ENCODE measurements at regions not wholly inside any gene's neighbourhood (a gene's known extent, or its start where the extent isn't known, plus 50 kb on each side); places are given as distances from the start of the nearest gene placed in this dataset.
"Not testable (repeated sequence)": the region's sequence is repeated elsewhere in the genome, so short reads cannot be mapped to it uniquely, and the experiment has no call there.

- no peak for DNase-seq (ENCODE audit: low spot score)
Observed at GRCh38 chr7:55261386-55261770, 103.8 kb upstream of the LANCL2 start.

GRCh38 chr7:55265328-55265727, 99.8 kb upstream of the LANCL2 start:
- not testable (repeated sequence) for DNase-seq (ENCODE audit: low spot score)

GRCh38 chr7:55265836-55266642, 99.1 kb upstream of the LANCL2 start:
- no peak for DNase-seq (ENCODE audit: low spot score)

GRCh38 chr7:55271069-55271626, 94.0 kb upstream of the LANCL2 start:
- DNase-seq (ENCODE audit: low spot score): no peak

DNA sequence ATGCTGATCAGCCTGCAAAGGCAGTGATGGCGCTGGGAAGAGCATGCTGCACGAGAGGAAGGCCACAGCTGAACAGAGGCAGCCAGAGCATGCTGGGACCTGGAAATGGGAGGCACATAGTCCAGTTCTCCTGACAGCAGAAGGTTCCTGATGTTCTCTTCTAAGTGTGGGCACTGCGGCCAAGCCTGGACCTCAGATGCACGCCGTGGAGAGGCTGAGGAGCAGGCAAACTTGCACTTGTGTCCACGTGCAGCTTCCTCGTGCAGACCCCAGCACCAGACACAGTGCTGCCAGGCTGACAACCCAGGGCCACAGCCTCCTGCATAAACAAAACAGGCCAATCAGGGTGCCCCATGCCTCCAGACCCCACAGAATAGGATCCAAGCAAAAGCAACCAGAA, 93.5 kb upstream of the LANCL2 start:
- no peak for DNase-seq (ENCODE audit: low spot score)

GRCh38 chr7:55272328-55272727, 92.8 kb upstream of the LANCL2 start:
- DNase-seq (ENCODE audit: low spot score): no peak

- no peak for DNase-seq (ENCODE audit: low spot score)
Observed at GRCh38 chr7:55273186-55273980, 91.8 kb upstream of the LANCL2 start.

DNA sequence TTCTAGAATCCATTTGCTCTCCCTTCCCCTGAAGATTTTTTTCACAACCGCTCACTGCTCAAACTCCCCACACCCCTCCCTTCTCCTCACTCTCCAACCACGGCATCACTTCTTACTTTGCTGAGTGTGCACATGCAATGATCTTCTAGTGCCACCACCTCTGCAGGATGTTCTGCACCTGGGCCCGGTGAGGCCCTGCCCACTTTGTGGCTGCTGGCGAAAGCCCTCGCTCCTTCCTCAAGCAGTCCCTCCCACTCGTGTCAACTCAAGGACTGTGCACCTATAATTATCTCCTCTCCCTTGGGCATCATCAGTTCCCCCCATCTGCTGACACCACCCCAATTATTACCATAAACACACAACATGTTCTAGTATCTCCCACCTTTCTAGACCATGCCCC, 91.0 kb upstream of the LANCL2 start:
- DNase-seq (ENCODE audit: low spot score): no peak

GRCh38 chr7:55275291-55276200, 89.6 kb upstream of the LANCL2 start:
- DNase-seq (ENCODE audit: low spot score): no peak

DNA sequence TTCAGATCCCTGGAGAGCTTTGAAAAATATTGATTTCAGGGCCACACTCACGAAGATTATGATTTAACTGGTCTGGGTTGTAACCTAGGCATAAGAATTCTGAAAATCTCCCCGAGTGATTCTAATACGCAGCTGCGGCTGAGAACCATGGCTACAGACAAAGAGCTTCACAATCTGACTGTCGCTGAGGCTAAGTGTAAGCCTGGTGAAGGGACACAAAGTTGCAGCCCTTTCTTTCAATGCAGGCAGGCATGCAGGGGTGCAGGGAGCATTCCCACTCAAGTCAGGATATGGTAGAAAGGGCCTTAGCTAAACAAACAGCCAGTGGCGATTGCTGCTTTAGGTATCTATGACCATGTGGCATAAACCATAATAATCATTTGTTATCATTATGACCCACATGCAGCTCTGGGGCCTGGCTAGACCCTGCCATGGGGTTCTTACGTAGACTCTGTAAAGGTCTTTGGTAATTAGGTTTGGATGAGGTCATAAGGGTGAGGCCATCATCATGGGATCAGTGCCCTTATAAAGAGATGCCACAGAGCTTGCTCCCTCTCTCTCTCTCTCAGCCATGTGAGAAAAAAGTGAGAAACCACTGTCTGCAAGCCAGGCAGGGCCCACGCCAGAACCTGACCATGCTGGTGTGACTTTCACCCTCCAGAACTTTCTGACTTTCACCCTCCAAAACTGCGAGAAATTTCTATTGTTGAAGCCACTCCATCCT, 88.4 kb upstream of the LANCL2 start:
- no peak for DNase-seq (ENCODE audit: low spot score)

- DNase-seq (ENCODE audit: low spot score): no peak
Observed at GRCh38 chr7:55277916-55278315, 87.2 kb upstream of the LANCL2 start.

GRCh38 chr7:55278321-55278720, 86.8 kb upstream of the LANCL2 start:
- no peak for DNase-seq (ENCODE audit: low spot score)

DNA sequence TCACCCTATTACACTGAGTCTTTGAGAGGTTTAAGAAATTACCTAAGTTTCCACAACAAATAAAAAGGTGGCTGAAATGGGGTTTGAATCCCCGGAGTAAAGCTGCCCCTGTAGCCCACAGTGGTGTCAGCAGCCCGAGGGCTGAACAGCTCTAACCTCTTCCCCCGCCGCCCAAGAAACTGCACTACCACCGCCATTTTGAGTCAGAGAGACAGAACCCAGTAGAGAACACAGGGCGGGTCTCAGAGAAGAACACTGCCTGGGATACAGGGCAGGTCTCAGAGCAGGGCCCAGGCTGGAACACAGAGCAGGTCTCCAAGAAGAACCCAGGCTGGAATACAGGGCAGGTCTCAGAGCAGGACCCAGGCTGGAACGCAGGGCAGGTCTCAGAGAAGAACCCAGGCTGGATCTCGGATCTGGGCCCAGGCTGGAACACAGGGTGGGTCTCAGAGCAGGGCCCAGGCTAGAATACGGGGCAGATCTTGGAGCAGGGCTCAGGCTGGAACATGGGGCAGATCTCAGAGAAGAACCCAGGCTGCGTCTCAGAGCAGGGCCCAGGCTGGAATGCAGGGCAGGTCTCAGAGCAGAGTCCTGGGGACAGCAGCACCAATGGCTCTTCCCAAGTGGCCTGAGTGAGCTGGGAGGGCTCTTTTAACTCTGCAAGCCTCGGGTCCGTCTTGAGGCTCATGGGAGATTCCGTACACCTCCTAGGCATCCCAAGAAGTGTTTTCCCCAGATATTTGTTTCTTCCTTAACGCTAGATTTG, 85.9 kb upstream of the LANCL2 start:
- DNase-seq (ENCODE audit: low spot score): no peak

DNA sequence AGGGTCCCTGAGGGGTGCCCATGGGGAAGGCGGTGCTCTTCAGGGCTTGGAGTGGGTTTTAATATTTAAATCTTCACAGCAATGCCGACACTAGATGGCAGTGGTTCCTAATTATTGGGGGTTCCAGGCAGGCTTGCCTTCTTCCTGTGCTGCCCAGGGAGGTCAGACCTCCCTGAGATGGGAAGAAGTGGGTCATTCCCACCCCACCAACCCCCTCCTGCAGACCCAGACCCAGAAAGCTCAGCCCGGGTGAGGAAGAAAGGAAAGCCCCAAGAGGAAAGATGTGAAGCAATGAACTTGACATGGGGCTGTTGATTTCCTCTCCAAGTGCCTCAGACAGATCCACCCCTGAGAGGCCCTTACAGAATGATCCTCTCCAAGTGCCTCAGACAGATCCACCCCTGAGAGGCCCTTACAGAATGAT, 85.1 kb upstream of the LANCL2 start:
- DNase-seq (ENCODE audit: low spot score): peak; percentile 78

- DNase-seq (ENCODE audit: low spot score): no peak
Observed at GRCh38 chr7:55285665-55286064, 79.5 kb upstream of the LANCL2 start.

- no peak for DNase-seq (ENCODE audit: low spot score)
Observed at GRCh38 chr7:55286666-55287065, 78.5 kb upstream of the LANCL2 start.

DNA sequence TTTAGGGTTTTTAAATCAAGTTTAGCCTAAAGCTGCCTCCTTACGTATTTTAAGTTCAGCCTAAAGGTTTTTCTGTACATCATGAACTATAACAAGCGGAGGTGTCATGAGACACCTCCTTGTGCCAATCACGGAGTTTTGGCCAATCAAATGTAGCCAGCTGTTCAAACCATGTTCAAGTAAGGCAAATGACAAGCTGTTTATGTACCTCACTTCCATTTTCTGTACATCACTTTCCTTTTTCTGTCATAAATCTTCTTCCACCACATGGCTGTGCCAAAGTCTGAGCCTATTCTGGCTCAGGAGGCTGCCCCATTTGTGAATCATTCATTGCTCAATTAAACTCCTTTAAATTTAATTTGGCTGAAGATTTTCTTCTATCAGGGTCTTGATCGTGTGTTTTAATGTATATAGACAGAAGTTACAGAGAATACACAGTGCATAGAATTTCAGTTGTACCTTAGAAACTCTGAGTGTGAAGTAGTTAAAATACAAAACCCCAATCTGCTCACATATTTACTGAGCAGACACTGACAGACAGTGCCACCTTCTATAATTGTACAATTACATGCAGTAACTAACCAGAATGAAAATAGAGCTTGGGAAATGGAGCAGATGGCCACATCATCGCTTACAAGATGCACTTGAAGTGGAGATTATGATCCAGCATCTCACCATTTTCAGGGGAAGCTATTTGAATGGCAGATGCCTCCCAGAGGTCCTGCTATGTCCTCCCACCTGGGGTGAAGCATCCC, 76.9 kb upstream of the LANCL2 start:
- no peak for DNase-seq (ENCODE audit: low spot score)

- DNase-seq (ENCODE audit: low spot score): no peak
Observed at GRCh38 chr7:55296070-55296469, 69.1 kb upstream of the LANCL2 start.

GRCh38 chr7:55299273-55299967, 65.7 kb upstream of the LANCL2 start:
- no peak for DNase-seq (ENCODE audit: low spot score)

Data from RKO (cell line).